ENCODE measurements at regions not wholly inside any gene's neighbourhood (a gene's known extent, or its start where the extent isn't known, plus 50 kb on each side); places are given as distances from the start of the nearest gene placed in this dataset.

GRCh38 chr3:106610362-106610959 lies 741.6 kb upstream of the CBLB start:
- H3K4me3 ChIP-seq (ENCODE audit: low read depth, low read length) = no peak overlapping the region
- TF ChIP-seq CTCF (IDR thresholded peaks at IDR 0.05; ENCODE audit: control insufficient read depth, extremely low read depth, insufficient read depth) = no peak
- peak; percentile 67 for DNase-seq (ENCODE audit: low read depth)

GRCh38 chr3:106611116-106611515 lies 742.3 kb upstream of the CBLB start:
- DNase-seq (ENCODE audit: low read depth) = no peak
- H3K4me3 ChIP-seq (ENCODE audit: low read depth, low read length) = no peak overlapping the region
- TF ChIP-seq CTCF (IDR thresholded peaks at IDR 0.05; ENCODE audit: control insufficient read depth, extremely low read depth, insufficient read depth) = no peak

GRCh38 chr3:106611841-106612240 lies 743.0 kb upstream of the CBLB start:
- DNase-seq (ENCODE audit: low read depth) = no peak
- H3K4me3 ChIP-seq (ENCODE audit: low read depth, low read length) = no peak overlapping the region
- TF ChIP-seq CTCF (IDR thresholded peaks at IDR 0.05; ENCODE audit: control insufficient read depth, extremely low read depth, insufficient read depth) = no peak

GRCh38 chr3:106616556-106616955 lies 747.7 kb upstream of the CBLB start:
- no peak for TF ChIP-seq CTCF (IDR thresholded peaks at IDR 0.05; ENCODE audit: control insufficient read depth, extremely low read depth, insufficient read depth)
- no peak for DNase-seq (ENCODE audit: low read depth)
- no peak overlapping the region for H3K4me3 ChIP-seq (ENCODE audit: low read depth, low read length)

- H3K4me3 ChIP-seq (ENCODE audit: low read depth, low read length) = no peak overlapping the region
- TF ChIP-seq CTCF (IDR thresholded peaks at IDR 0.05; ENCODE audit: control insufficient read depth, extremely low read depth, insufficient read depth) = no peak
- no peak for DNase-seq (ENCODE audit: low read depth)
Observed at GRCh38 chr3:106617276-106617675, 748.5 kb upstream of the CBLB start.

- no peak overlapping the region for H3K4me3 ChIP-seq (ENCODE audit: low read depth, low read length)
- no peak for TF ChIP-seq CTCF (IDR thresholded peaks at IDR 0.05; ENCODE audit: control insufficient read depth, extremely low read depth, insufficient read depth)
- no peak for DNase-seq (ENCODE audit: low read depth)
Observed at GRCh38 chr3:106620646-106621045, 751.8 kb upstream of the CBLB start.

GRCh38 chr3:106624154-106624553 lies 753.1 kb upstream of the CCDC54 start:
- DNase-seq (ENCODE audit: low read depth) = no peak
- H3K4me3 ChIP-seq (ENCODE audit: low read depth, low read length) = no peak overlapping the region
- no peak for TF ChIP-seq CTCF (IDR thresholded peaks at IDR 0.05; ENCODE audit: control insufficient read depth, extremely low read depth, insufficient read depth)

Data from LNCaP clone FGC (cell line).